HL-60 (cell line): ENCODE measurements at regions not wholly inside any gene's neighbourhood (a gene's known extent, or its start where the extent isn't known, plus 50 kb on each side); places are given as distances from the start of the nearest gene placed in this dataset.

Experiments used
- DNase-seq, 2 experiments: peaks; one replicate each; pipeline ENCODE4 v3.0.0-alpha.2; 2010 to 2020; ENCODE audit warnings: low read depth in 1 of 2, low spot score in 1 of 2
- H3K27ac ChIP-seq: fragments of 250-450 bp; sonication (Bioruptor Pico); replicated peaks from 2 replicates; pipeline ENCODE4 v1.5.1; 2020; ENCODE audit warnings: mild to moderate bottlenecking, moderate library complexity
- H3K27me3 ChIP-seq: fragments of 250-450 bp; sonication (Bioruptor Pico); 2 replicates; pipeline ENCODE4 v1.5.1; 2021; ENCODE audit warnings: mild to moderate bottlenecking, moderate library complexity; ENCODE audit not compliant: insufficient read depth, poor library complexity, severe bottlenecking
- H3K4me3 ChIP-seq: replicated peaks from 2 replicates; pipeline ENCODE4 v1.5.1; 2011; ENCODE audit warnings: mild to moderate bottlenecking, control low read depth, low read length; ENCODE audit not compliant: insufficient read depth
- CTCF ChIP-seq: IDR thresholded peaks from one replicate; pipeline ENCODE4 v1.5.1; 2011; ENCODE audit warnings: low read length, control low read depth, inconsistent platforms; ENCODE audit not compliant: insufficient read depth
- GABPA ChIP-seq: IDR thresholded peaks from 2 replicates; pipeline ENCODE4 v1.6.1; 2012; ENCODE audit warnings: low read depth
- POLR2AphosphoS5 ChIP-seq: IDR thresholded peaks from 2 replicates; pipeline ENCODE4 v1.6.1; 2012; ENCODE audit warnings: low read depth
- REST ChIP-seq: IDR thresholded peaks from 2 replicates; pipeline ENCODE4 v1.6.1; 2012; ENCODE audit warnings: low read depth; ENCODE audit not compliant: insufficient replicate concordance
- SPI1 ChIP-seq: IDR thresholded peaks from 2 replicates; pipeline ENCODE4 v1.6.1; 2012; ENCODE audit warnings: low read depth, mild to moderate bottlenecking, borderline replicate concordance

GRCh38 chr6:94323853-94324252 lies 904.5 kb upstream of the EPHA7 start:
- peak in 1 of 2 experiments; percentile 3 for DNase-seq
- no peak overlapping the region for H3K27ac ChIP-seq
- no peak for TF ChIP-seq CTCF
- no peak for TF ChIP-seq POLR2AphosphoS5
- TF ChIP-seq GABPA, result no peak
- TF ChIP-seq SPI1, result no peak
- TF ChIP-seq REST, result no peak
- no peaks in the 10 kb centered on the region for H3K27me3 ChIP-seq
- H3K4me3 ChIP-seq, result no peak overlapping the region

- Histone ChIP-seq H3K4me3 (no peak overlapping the region), H3K27me3 (no peaks in the 10 kb centered on the region), H3K27ac (no peak overlapping the region)
- TF ChIP-seq POLR2AphosphoS5 (no peak), SPI1 (no peak), CTCF (no peak), GABPA (no peak), REST (no peak)
- no peak for DNase-seq
Observed at GRCh38 chr6:94300424-94301144, 881.2 kb upstream of the EPHA7 start.

GRCh38 chr6:94289131-94289530 lies 869.8 kb upstream of the EPHA7 start:
- TF ChIP-seq SPI1 (no peak), REST (no peak), POLR2AphosphoS5 (no peak), CTCF (no peak), GABPA (no peak)
- Histone ChIP-seq H3K27me3 (no peaks in the 10 kb centered on the region), H3K27ac (no peak overlapping the region), H3K4me3 (no peak overlapping the region)
- no peak for DNase-seq
